ENCODE measurements at regions not wholly inside any gene's neighbourhood (a gene's known extent, or its start where the extent isn't known, plus 50 kb on each side); places are given as distances from the start of the nearest gene placed in this dataset.

DNA sequence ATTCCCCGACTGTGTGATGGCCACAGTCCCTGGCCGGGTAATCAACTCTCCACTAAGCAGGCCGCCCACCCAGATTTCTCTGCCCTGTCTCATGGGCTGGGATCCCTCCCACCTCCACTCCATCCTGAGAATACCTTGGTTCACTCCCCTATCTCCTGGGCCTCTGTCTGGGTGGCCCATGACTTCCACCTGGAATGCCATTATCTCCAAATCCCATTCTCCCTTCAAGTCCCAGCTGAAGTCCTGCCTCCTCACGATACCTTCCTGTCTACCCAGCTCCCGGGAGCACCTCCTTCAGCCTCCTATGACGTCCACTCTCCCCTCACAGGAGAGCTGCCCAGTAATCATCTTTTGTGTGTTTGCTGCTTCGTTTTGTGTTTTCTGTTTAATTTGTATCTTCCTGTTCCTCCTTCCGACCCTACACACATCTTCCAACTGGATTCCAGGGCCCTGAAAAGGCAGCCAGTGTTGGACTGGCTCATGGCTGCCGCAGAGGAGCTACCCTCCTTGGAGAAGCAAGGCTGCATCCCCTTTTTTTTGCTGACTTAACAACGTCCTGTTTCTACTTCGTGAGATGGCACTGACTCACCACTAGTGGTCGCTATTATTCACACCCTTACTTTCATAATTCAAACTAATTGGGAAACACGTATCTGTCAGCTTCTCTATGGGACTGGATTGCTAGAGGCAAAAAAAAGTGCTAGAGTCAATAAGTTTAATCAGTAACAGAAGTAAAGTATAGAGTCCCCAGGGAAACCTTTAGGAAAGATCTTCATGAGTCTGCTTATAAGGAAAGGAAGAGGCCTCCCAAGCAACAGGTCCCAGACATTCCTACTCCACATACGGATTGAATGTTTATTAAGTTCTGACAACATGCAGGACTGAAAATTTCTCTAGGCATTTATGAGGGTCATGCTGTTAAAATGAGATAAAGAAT lies 171.9 kb upstream of the GATA6 start:
- DNase-seq = peak; percentile 78

DNA sequence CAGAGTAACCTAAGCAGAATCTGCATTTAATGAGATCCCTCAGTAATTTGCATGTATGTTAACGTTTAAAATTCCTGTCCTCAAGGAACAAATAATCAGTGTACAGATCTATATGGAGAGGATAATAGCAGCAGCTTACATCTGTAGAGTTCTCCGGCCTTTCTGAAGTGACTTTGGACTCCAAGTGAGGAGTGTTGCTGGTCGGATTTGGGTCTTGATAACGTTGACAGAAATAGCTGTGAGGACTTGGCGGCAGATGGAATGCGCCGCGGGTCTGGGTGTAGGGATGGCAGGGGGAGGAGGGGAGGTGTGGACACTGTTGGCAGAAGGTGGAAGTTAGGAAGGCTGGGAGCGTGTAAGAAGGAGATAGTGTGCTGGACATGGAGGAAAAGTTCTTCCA lies 170.9 kb upstream of the GATA6 start:
- no peak for DNase-seq

DNA sequence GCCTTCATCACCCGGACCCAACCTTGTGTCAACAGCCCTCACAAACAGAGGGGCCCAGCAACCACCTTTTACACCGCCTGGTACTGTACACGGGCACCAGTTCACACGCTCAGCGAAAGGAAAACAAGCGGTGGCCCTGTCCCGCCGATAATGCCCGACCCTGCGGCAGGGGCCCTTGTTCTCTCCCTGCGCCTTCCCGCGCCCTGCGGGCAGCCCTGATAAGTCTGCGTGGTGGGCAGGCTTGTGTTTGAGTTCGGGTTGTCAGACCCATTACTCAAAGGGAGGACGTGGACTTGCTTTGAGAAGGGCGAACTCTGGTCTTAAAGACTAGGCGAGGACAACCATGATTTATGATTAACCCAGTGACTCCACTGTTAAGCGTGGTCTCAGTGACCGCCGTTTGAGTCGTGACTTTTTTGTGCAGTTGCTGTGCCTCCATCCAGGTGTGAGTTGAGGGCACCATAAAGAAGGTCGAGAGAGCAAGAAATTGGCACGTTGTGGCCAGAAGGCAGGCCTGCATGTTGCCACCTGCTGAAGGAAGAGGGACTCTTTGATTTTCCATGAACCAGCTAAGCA lies 167.4 kb upstream of the GATA6 start:
- DNase-seq = no peak

DNA sequence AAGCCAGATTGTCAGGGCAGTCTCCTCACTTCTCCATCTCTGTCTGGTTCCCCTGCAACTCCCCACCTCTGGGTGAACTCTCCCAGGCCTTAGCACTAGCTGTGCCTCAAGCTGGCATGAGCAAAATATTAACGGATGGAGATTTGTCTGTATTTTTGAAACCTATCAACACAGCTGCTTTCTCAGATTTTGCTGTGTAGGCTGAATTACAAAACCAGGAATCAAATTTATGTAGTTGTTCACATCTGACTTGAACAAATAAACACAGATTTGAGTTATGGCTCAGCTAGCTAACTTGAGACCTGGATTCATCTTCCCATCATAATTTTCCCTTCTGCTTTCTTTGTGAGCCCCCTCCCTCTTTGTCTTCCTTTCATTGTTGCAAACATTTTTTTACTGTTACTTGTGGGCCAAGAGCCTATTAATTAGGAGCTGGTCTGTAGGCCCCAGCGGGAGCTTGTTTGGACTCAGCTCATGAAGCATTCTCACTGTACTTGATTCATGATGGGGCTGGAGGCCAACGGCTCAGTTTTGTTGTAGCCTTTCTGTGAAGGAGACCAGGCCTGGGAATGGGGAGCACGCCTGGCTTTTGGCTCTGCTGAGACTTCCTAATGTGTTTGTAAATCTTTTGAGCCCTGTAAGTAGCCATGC lies 164.1 kb upstream of the GATA6 start:
- DNase-seq = peak; percentile 76

DNA sequence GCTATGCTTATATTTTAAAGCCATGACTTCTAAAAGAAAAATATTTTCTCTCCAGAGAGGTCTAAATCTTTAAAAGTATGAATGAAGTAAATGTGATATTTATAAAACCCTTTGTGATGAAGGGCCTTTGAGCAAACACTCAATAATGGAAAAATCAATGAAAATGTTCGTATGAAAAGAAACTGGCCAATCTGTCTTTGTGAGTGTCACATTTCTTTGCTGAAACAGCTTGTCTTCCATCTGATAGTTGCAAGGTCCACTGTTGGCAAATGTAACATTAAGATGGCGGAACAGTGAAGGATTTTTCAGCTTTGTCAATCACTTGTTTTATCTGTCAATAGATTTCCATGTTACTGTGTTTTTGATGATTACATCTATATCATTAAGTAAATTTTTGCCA lies 162.9 kb upstream of the GATA6 start:
- DNase-seq = peak; percentile 95

DNA sequence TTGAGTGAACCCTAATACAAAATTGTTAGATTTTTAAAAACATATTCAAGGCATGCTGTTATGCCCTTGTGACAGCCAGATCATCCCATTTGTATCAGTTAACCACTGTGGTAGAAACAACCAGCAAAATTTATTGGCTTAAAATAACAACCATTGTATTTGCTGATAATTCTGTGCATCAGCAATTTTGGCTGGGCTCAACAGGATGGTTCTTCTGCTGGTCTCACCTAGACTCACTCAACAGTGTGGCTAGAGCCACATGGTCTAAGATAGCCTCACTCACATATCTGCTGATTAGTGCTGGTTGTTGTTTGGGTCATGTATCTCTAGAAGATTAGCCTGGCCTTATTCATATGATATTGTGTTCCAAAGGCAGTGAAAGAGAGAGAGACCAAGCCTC lies 160.1 kb upstream of the GATA6 start:
- DNase-seq = no peak

DNA sequence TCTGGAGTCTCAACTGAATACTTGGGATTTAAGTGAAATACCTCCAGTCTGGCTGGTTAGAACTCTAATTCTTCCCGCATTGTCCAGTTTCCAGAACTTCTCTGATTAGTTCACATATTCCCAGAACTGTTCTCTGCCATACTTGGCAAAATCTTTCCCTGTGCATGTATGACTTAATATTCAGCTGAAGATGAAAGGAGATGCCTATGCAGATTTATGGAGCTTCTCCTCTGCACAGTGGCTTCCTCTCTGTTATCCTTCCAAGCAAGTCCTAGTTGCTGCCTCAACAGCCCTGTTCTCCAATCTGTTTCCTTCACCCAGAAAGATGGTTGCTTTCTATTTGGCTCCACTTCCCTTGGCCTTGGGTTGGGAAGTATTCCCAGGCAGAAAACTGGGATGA lies 155.4 kb upstream of the GATA6 start:
- DNase-seq = no peak

DNA sequence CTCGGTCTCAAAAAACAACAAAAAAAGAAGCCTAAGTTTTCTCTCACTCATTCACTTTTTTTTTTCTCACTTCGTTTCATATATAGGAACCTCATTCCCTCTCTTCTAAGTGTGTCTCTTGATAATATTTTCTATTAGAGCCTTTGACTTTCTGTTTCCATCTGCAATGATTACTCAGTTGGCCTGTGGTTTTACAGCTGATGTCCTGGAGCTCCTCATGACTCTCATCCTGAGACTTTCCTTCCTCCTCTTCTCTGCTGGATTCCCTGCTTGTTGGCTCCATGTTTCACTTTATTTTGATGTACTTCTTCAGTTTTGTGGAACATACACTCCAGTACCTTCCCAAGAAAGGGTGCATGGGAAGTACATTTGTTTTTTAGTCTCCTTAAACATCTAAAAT lies 154.2 kb upstream of the GATA6 start:
- DNase-seq = no peak

DNA sequence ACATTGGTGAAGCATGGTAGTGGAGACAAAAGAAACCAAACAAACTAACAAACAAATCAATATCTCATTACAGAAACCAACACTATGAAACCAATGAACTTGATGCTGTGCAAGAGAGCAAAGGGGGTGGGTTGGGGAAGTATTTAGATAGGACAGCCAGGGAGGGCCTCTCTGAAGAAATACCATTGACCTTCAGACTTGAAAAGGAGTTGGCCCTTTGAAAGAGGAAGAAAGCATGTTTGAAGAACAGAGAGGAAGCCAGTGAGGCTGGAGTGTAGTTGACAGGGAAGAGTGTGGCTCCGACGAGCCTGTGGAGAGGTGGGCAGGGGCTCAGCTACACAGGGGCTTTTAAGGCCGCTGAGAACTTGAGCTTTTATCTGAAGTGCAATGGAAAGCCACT lies 151.0 kb upstream of the GATA6 start:
- DNase-seq = peak; percentile 37

DNA sequence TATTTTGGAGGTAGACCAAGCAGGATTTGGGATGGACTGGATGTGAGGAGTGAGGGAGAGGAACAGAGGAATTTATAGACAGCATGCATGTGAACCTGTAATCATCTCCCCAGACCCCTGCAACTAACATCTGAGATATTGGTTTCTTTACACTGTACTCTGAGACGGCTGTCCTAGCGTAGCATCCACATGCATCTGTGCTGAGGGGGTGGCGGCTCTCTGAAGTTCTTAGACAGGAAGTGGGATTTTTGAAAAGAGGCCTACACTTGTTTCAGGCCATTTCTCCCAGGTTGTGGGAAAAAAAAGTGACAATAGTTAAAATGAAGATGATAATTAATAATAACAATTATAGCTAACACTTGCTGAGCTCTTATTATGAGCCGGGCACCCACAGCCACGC lies 150.2 kb upstream of the GATA6 start:
- DNase-seq = no peak

DNA sequence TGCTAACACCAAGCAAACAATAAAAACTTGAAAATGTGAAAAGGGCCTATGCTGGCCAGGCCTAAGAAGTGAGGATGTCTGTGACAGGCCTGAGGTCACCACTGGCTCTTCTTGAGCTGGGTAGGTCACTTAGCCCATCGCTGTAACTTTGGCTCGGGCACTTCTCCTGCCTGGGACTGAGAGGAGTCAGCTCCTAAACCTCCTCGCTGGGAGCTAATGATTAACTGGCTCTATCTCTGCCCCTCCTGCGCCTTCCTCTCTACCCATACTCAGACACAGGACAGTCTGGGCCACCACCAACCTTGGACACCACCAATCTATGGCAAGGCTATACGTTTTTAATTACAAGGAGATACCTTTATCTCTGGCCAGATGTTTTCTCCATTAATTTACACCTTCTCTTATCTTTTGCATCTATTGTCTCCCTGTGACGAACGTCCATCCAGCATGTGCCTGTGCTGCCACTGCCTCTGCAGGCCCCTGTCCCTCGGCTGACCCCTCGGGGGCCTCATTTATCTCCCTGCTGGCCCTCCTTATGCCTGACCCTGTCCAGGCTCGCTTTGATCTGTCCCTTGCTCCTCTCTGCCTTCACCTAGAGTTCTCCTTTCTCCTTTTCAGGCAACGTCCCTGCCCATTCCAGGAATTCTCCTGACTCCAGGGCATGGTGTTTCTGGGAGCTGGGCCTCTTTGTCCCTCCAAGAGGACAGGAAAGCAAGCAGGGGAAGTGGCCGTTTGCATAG lies 149.1 kb upstream of the GATA6 start:
- no peak for DNase-seq

DNA sequence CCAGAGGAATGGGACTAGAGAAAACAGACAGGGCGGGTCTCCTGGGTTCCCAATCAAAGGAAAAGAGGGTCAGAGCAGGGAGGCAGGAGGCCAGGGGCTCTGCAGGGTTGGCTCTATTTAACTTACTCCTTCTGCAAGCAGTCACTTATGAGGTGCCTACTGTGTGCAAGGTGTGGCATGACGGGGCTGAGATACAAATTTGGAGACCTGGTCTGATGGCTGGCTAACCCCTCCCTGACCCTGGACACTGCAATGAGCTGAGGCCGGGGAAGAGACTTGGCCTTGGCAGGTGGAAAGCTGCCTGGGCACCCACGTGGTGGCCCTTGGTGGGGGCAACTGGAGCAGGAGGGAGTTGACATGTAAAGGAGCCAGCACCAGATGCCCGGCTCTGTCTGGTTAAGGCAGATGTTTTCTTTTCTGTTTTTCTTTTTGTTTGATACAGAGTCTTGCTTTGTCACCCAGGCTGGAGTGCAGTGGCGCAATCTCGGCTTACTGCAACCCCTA lies 148.5 kb upstream of the GATA6 start:
- DNase-seq = peak; percentile 65

DNA sequence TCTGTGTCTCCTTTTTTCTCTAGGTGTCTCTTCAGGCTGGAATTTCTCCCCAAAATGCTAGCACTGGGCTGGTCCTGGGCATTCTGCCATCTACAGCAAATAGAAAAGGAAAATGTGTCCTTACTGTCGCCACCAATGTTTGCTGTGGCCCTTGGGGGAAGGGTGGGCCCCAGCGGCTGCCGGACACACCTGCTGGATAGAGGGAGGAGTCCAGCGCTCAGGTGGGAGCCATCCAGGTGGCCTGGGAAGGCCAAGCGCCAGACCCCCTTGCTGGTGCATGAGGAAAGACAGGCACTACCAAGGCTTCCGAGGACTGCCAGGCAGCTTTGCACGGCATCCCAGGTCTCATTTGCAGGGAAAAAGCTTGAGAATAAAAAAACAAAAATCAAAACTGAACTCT lies 147.7 kb upstream of the GATA6 start:
- DNase-seq = peak; percentile 97

DNA sequence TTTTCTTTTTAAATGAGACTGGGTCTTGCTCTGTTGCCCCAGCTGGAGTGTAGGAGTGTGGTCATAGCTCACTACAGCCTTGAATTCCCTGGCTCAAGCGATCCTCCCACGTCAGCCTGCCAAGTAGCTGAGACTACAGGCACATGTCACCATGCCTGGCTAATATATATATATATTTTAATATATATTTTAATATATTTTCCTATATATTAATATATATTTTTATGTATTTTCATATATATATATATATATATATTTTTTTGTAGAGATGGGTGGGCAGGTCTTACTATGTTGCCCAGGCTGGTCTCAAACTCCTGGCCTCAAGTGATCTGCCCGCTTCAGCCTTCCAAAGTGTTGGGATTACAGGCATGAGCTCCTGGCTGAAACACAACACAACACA lies 144.5 kb upstream of the GATA6 start:
- DNase-seq = no peak

DNA sequence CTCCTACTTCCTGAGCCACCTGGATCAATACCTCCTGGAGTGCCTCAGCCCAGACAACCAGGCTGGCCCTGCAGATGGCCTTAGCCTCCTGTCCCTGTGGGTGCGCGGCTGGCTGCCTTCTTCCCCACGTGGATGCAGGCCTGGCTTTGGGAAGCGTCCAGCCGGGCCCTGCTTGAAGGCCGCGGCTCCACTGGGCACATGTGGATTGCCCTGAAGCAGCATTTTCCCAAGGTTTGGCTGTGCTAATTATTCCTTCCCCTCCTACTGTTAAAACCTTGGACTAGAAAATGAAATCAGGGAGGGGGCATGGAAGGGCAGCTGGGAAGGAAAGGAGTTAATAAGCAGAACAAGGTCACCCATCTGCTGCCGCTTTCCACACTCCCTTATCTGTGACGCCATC lies 143.0 kb upstream of the GATA6 start:
- peak; percentile 96 for DNase-seq

DNA sequence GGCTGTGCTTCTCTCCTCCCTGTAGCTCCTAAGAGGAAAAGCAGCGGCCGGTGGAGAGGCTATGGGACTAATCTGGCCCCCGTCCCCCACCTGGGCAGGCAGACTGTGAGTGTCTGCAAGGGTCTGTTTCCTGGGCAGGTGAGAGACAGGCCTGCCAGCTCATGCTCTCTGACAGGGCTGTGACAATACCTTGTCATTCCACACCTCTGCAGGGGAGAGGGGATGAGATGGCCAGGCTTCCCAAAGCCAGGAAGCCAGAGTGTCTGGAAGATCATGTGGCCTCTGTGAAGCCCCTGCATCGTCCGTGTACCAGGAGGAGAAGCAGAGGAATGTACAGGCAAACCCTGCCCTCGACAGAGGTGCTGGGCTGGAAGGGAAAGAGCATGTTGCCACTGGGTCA lies 142.5 kb upstream of the GATA6 start:
- DNase-seq = peak; percentile 86

DNA sequence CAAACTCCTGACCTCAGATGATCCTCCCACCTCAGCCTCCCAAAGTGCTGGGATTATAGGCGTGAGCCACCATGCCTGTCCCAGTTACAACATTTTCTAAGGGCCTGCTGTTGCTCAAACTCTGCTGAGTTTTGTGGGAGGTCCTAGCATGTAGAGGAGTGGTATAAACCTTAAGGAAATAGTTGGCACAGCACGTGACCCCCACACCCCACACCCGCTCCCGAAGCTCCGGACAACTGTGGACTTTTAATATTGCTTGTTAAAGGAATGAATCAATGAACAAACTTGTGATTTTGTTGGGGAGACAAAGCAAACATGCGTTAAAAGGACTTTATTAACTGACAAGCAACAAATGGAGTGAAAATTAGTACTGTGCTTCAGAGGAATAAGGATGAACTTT lies 137.8 kb upstream of the GATA6 start:
- no peak for DNase-seq

DNA sequence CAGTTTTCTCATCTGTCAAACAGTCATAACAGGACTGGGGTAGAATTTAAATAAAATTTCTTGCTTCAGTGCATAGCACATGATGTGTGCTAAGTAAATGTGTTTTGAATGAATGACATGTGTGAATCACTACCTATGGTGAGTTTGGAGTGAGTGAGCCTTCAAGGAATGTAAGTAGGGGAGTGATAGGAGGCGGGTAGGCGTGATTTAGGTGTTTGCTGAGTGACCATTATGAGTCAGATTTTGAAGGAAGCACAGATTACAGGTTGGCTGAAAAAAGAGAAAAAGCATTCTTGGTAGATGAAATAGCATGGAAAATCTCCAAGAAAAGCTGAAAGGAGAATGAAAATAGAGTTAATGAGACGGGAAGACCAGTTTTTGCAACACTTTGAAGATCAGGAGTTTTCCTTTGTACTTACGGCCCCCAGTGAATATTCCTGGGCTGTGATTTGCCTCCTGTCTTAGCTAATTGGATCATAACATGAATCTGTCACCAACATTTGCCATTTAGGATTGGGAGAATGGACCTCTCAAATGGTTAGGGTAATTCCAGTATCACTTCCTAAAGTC lies 136.9 kb upstream of the GATA6 start:
- no peak for DNase-seq

DNA sequence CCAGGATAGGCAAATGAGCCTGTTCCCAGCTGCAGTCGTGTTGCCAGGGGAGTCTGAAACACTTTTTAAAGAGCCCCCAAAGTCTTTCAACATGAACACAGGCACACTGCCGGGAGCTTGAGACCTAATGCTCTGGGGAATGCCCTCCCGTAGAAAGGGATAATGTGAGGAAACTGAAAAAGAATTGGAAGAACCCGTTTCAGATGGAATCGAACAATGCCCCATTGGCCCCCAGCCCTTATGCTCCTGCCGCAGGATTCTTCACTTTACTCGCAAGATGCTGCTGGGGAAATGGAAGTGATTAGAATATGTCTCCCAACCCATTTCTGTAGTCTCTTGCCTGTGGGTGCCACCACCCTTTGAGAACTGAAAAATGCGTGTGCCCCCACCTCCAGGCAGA lies 136.3 kb upstream of the GATA6 start:
- DNase-seq = no peak

DNA sequence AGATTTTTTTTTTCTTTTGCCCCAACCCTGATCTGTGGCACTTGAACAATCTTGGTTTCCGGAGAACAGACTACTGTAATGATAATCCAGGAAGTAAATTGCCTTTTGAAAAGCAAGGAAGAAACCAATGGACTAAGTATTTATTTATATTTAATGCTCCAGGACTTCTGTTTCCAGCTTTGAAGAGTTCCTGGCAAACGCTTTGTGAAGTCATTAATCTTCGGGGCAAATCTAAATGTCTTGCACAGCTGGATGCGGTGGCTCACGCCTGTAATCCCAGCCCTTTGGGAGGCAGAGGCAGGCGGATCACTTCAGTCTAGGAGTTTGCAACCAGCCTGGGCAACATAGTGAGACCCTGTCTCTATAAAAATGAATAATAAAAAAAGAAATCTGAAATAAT lies 135.1 kb upstream of the GATA6 start:
- DNase-seq = no peak

DNA sequence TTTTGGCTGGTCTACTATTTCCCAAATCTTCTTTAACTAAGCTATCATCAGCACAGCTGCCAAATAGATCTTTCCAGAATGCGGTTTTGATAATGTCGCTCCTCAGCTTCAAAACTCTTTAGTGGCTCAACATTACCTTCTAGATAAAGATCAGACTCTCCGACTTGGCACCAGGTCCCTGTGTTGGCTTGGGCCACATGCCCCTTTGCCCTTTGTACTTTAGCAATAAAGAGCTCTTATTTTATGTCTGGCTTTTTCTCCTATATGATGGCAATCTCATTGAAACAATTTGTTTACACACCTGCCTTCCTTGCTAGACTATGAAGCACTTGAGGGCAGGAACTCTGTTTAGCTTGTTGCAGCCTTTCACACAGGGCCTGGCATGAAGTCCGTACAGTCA lies 128.9 kb upstream of the GATA6 start:
- no peak for DNase-seq

DNA sequence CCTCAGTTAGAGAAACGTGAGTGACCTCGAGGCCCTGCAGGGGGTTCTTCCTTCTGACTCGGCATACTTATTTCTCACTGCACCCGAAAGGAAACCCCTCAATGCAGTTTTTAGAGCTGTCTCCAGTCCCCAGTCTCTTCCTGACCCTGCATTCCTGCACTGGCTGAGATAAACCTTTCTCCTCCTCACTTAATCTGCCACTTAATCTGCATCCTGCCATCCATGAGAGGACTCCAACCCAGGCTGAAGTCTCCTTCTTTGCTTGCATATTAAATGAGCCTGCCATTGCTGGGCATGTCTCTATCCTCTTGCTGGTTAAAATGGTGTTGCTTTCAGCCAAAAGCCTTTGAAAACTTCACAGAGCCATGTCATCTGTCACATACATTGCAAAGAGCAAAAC lies 125.6 kb upstream of the GATA6 start:
- no peak for DNase-seq

Data from NCI-H146 (cell line).